Middle frontal gyrus (tissue), 1 donor: ENCODE measurements at regions not wholly inside any gene's neighbourhood (a gene's known extent, or its start where the extent isn't known, plus 50 kb on each side); places are given as distances from the start of the nearest gene placed in this dataset.

Source experiments
- DNase-seq: peaks from one replicate; pipeline ENCODE4 v3.0.0-alpha.2; 2015; ENCODE audit warnings: low spot score; ENCODE audit errors: extremely low spot score

- DNase-seq, result no peak
Observed at GRCh38 chr15:94677202-94677790, 445.9 kb downstream of the MCTP2 start.

DNA sequence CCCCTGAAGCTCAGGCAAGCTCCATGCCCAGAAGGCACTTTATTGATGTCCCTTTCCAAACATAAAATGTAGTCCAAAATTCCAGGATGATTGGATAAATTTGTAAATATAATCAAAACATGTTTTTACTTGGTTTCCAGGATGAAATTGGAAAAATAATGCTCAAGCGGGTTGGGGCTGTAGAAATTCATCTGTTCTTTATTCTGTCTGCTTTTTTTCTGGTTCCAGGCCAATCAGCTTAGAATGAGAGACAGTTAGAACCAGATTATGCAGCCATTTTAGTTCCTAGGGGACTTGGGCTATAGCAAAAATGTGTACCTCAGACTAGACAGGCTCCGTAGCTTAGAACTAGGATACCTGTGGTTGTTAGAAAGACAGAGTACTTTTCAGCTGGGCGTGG lies 450.8 kb downstream of the MCTP2 start:
- no peak for DNase-seq

DNA sequence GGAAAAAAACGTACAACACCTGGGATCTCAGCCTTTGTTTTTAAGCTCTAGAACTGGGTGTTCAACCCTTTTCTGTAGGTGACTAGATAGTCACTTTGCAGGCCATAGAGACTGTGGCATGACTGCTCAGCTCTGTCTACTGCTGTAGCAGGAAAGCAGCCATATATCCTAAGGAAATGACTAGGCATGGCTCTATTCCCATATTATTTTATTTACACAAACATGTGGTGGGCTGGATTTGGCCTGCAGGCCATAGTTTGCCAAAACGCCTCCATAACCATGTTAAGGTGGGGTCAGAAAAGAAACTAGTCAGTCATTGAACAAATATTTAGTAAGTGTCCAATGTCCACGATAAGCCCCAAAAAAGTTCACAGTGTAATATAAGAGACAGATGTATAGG lies 452.5 kb downstream of the MCTP2 start:
- no peak for DNase-seq

- DNase-seq, result no peak
Observed at GRCh38 chr15:94691169-94691568, 459.8 kb downstream of the MCTP2 start.

DNA sequence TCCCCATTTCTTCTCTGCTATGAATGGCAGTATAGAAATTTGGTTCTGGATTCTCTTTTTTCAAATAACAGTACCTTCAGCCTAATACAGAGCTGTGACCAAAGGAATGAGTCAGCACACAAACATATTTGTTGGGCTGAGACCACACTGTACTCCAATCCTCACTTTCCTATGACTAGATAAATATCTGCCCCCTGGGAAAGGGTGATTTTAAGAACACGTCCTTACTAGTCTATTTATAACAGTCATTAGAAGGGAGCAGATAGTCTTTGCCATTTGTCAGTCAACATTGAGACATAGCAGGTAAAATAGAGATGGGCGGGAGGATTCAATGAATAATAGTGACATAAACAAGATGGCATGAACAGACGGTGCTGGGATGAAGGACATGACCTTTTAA lies 461.3 kb downstream of the MCTP2 start:
- no peak for DNase-seq

- no peak for DNase-seq
Observed at GRCh38 chr15:94700211-94700610, 468.9 kb downstream of the MCTP2 start.

DNA sequence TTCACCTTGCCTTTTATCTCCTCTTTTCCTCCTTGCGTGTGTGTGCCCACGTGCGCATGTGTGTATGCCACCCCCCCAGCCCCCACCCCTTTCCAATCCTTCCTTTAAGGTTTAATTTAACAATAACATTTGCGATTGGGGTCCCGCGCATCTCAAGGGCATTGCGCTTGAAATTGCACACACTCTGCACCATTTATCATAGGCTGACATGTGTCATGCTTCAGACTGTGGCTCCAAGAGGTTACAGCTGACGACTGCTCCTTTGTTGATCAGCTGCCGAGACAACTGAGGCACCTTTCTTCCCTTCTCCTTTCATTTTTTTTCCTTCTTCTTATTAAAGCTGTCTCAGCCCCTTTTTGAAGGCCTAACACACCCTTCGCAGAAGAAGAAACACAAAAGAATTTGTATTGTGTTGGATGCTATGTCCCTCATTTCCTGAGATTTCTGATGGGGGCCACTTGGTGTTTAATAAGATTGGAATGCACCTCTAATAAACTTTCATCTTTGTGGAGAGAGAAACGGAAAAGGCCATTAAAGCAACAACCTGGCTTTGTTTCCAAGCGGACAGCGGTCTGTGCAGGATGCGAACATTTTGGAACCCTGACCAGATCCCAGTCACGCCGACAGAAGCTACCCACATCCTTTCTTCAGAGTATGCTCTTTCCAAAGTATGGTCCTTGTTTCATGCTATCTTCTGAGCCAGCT lies 470.1 kb downstream of the MCTP2 start:
- no peak for DNase-seq

DNA sequence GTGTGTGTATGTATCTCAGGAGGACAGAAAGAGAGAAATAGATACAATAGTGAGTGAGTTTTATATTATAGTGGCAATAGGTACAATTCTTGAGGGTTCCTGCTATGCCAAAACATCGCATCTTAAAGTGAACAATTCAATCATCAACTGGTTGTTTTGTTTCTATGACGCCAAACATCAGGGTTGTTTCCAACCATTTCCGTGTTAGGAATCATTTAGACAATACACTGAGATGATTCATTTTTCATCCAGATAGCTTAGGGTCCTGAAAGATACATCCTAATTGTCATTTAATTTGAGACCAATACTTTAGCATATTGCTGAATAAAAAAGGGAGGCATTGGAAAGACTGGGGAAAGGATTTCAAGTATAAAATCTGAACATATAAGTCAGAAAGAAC lies 472.2 kb downstream of the MCTP2 start:
- DNase-seq, result no peak

DNA sequence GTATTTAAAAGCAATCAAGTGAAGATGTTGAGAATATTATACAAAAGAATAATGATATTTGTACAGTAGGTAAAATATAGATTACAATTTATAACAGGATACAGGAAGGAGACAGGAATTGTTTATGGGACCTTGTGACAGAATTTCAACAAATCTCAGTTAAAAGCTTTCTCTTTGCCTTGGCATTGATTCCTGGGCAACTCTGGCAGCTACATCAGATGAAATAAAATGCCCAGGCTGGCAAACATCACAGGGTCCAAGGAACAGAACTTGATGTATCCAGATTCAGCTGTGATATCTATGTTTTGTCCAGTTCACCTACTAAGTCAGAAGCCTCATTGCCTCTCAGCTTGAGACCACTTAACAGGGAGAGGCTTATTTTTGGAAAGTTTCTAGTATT lies 473.1 kb downstream of the MCTP2 start:
- no peak for DNase-seq

- no peak for DNase-seq
Observed at GRCh38 chr15:94704946-94705345, 473.6 kb downstream of the MCTP2 start.

DNA sequence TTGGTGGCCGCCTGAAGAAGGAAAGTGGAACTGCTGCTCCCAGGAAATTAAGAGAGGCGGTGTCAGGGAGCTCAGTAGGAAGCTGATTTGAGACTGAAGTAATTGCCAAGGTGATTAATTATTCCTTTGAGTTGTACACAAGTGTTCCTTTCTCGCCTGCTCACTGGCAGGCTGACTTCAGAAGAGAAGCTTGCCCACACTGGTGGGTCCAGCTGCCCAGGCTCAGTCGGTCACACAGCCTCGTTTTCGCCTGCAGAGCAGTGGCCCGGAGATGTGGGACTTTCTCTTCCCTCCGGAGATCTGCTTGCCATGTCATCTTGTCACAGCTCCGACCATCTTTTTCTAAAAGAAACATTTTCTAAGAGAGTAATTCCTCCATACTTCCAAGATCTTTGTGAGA lies 478.0 kb downstream of the MCTP2 start:
- DNase-seq, result no peak

GRCh38 chr15:94722024-94722636 lies 490.8 kb downstream of the MCTP2 start:
- no peak for DNase-seq

GRCh38 chr15:94723801-94724200 lies 492.4 kb downstream of the MCTP2 start:
- no peak for DNase-seq

- DNase-seq, result no peak
Observed at GRCh38 chr15:94731286-94731685, 499.9 kb downstream of the MCTP2 start.

DNA sequence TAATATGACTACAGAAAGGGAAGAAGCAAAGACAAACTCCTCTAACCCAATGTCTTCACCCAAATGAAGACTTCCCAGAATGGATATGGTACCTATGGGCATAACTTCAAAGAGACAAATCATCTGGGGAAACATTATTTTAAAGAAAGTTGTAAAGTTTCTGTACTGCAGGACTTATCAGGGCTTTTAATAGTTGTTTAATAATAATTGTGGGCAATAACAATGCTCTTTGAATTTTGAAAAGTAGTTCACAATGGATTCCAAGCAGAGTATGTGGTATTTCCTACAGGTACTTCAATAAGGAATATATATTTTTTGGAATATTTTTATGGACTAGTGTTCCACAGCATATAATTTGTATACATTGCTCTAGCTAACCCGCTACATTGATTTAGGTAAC lies 503.1 kb downstream of the MCTP2 start:
- no peak for DNase-seq

GRCh38 chr15:94736236-94736635 lies 504.9 kb downstream of the MCTP2 start:
- DNase-seq, result no peak

- DNase-seq, result no peak
Observed at GRCh38 chr15:94739639-94740038, 508.3 kb downstream of the MCTP2 start.

- DNase-seq, result no peak
Observed at GRCh38 chr15:94740469-94740868, 509.1 kb downstream of the MCTP2 start.

GRCh38 chr15:94743668-94744067 lies 512.3 kb downstream of the MCTP2 start:
- DNase-seq, result no peak

GRCh38 chr15:94744080-94744793 lies 512.9 kb downstream of the MCTP2 start:
- DNase-seq, result no peak

DNA sequence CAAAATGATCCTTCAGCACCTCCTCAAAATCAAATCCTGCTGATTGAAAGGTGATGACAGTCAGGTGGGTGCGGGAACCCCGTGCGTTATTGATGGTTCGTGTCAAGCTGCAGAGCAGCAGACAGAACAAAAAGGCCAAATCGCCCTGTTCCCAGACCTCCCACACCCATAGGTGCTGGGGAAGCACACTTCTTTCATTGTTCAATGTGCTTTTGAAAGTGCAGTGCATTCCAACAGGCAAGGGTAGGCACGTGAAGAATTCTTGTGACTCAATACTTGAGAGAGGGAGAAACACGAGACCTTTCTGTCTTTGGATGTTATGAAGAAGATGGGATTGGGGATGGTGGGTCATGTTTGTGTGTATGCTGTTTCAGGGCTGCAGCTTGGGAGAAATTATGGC lies 514.0 kb downstream of the MCTP2 start:
- DNase-seq, result no peak

DNA sequence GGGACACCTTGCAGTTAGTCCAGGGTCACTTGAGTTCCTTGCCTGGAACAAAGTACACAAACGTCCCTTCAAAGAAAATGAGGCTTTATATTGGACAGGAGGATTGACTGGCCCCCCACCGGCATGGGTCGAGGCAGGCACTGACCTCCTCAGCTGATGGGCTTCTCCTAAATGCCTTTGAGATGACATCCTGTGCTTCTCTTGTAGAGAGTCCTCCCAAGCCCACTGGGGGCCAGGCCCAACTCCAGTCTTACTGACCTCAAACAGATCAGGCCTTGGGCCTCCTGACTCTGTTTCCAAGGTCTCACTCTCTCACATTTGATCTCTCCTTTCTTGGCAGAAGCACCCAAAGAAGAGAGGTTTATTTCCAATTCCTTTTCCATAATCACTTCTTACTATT lies 516.1 kb downstream of the MCTP2 start:
- no peak for DNase-seq
